ENCODE measurements at regions not wholly inside any gene's neighbourhood (a gene's known extent, or its start where the extent isn't known, plus 50 kb on each side); places are given as distances from the start of the nearest gene placed in this dataset.

DNA sequence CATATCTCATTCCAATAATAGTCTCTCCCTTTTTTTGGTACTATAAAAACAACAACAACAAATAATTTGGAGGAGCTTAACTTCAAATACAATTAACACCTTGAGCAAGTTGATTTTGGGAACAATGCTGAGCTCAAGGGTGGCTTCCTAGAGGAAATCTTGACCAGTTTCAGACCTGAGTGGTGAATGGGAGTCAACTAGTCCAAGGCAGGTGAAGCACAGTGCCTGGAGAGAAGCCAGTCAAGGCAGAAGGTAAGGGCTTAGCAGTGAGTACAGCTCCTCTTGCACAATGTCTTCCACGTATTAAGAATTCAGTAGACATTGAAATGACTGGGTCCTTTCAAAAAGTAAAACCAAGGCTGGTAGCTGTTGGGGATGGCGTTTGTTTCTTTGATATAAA lies 444.8 kb downstream of the ATP23 start:
- TF ChIP-seq, protein P1, sequence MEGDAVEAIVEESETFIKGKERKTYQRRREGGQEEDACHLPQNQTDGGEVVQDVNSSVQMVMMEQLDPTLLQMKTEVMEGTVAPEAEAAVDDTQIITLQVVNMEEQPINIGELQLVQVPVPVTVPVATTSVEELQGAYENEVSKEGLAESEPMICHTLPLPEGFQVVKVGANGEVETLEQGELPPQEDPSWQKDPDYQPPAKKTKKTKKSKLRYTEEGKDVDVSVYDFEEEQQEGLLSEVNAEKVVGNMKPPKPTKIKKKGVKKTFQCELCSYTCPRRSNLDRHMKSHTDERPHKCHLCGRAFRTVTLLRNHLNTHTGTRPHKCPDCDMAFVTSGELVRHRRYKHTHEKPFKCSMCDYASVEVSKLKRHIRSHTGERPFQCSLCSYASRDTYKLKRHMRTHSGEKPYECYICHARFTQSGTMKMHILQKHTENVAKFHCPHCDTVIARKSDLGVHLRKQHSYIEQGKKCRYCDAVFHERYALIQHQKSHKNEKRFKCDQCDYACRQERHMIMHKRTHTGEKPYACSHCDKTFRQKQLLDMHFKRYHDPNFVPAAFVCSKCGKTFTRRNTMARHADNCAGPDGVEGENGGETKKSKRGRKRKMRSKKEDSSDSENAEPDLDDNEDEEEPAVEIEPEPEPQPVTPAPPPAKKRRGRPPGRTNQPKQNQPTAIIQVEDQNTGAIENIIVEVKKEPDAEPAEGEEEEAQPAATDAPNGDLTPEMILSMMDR (conservative IDR thresholded peaks at IDR 0.05) = no peak
- no peak for TF ChIP-seq ZFX (IDR thresholded peaks at IDR 0.05)
- no peak overlapping the region for H3K27ac ChIP-seq

DNA sequence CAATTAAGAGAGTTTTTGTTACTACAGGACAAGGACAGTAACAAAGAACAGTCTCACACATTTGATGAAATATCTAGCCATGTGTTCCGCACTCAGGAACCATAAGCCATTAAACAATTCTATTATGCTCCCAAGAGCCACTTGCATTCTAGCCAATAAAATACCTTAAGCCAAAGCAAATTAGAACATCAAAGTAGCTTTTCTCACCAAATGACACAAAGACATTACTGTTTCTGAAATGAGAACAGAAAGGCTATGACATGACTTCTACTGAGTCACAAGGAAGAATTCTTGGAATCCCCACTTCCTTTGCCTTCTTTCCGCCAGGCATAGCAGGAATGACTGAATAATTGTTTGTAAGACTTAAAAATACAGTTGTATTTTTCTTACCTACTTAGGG lies 445.8 kb downstream of the ATP23 start:
- TF ChIP-seq, protein P1 (conservative IDR thresholded peaks at IDR 0.05) = no peak
- no peak for TF ChIP-seq ZFX (IDR thresholded peaks at IDR 0.05)
- H3K27ac ChIP-seq = no peak overlapping the region

DNA sequence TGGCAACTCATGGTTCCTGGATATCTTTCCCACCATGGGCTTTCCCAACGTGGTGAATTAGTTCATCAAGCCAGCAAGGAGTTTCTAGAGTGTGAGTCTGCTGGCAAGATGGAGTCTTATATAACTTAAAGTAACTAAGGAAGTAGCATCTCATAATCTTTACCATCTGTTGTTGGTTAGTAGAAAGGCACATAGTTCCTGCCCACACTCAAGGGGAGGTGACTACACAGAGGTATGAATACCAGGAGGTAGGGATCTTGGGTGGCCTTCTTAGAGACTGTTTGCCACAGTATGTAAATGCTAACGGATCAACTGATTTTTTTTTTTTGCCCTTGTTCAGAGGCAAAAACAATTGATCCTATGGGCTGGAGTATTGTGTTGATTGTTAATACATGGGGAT lies 446.9 kb downstream of the ATP23 start:
- no peak overlapping the region for H3K27ac ChIP-seq

DNA sequence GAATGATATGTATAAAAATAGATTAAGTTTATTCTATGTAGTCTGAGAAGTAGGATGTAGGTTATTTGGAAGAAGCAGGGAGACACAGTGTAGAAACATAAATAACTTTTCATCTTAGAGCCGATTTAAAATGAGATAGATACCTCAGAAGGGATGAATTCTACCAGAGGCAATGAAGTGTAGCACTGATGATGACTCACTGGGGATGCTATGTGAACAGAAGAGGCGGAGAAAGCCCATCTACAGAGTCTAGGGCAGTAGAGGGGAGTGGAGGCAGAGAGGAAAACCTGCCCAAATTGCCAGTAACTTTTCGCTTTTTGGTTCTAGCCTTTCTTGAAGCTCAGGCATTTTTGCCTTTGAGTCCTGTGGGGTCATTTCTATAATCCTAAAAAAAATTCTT lies 451.8 kb downstream of the ATP23 start:
- TF ChIP-seq, protein P1 (conservative IDR thresholded peaks at IDR 0.05) = no peak
- no peak for TF ChIP-seq ZFX (IDR thresholded peaks at IDR 0.05)
- H3K27ac ChIP-seq = no peak overlapping the region

More for the DNA sequence above, 446.9 kb downstream of the ATP23 start:
- no peak for TF ChIP-seq ZFX (IDR thresholded peaks at IDR 0.05)
- TF ChIP-seq, protein P1 (conservative IDR thresholded peaks at IDR 0.05) = no peak

DNA sequence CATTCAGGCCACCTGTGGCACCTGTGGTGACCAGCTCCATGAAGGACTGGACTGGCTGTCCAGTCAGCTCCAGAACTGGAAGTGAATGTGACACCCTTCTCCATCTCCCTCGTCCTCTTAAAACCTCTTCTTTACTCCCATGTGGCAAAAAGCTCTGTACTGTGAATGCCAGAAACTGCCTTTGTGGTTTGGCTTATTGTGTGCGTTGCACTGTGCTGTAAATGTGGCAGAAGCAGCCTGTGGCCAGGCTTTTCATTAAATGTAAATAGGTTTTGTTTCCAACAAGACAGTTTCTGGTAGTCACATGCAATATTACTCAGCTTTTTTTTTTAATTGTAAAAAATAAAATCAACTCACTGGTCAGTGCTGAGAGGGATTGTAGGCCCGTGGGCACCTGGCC lies 453.7 kb downstream of the ATP23 start:
- no peak overlapping the region for H3K27ac ChIP-seq
- TF ChIP-seq, protein P1 (conservative IDR thresholded peaks at IDR 0.05) = no peak
- TF ChIP-seq ZFX (IDR thresholded peaks at IDR 0.05) = no peak

DNA sequence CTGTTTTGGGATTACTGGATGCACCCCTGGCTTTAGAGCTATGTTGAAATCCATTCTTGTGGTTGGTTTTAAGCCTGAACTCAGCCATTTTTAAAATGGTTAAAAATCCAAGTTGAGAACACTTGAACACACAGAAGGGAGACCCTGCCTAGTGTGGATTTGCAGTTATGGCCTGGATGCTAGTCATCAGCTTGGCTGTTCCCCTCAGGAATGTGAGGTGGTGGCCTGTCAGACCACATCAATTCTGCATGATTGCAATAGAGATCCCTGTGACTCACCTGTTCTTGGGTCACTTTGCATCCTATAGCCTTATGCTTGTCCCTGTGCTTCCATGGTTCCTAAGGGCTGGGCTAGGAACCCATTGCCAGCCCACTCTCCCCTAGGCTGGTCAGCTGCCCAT lies 454.1 kb downstream of the ATP23 start:
- no peak overlapping the region for H3K27ac ChIP-seq
- TF ChIP-seq ZFX (IDR thresholded peaks at IDR 0.05) = no peak
- TF ChIP-seq, protein P1 (conservative IDR thresholded peaks at IDR 0.05) = no peak

DNA sequence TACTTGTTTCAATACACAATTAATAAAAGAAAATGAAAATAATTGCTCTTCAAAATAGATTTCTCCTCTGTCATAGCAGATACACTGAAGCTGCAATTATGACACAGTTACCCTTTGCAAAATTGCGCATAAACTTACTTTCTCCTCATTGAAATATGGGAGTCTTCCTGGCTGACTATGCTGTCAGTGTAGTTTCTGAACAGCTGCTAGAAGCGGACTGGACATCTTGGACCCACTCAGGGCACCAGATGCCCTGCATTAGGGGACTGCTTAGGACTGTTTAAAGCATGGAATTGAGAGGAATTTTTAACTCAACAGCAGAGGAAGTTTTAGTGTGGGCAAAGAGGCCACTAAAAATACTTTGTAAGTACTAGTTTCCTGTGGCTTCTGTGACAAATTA lies 454.9 kb downstream of the ATP23 start:
- no peak for TF ChIP-seq ZFX (IDR thresholded peaks at IDR 0.05)
- TF ChIP-seq, protein P1 (conservative IDR thresholded peaks at IDR 0.05) = no peak
- H3K27ac ChIP-seq = no peak overlapping the region

Data from C4-2B (cell line).